HS-5 (cell line): ENCODE measurements at regions not wholly inside any gene's neighbourhood (a gene's known extent, or its start where the extent isn't known, plus 50 kb on each side); places are given as distances from the start of the nearest gene placed in this dataset.
"Not testable (repeated sequence)": the region's sequence is repeated elsewhere in the genome, so short reads cannot be mapped to it uniquely, and the experiment has no call there.

ENCODE experiments used
- DNase-seq: peaks from one replicate; pipeline ENCODE4 v3.0.0-alpha.2; 2012; ENCODE audit warnings: low read depth

- no peak for DNase-seq
Observed at GRCh38 chr14:30427846-30428245, 131.1 kb upstream of the G2E3 start.

DNA sequence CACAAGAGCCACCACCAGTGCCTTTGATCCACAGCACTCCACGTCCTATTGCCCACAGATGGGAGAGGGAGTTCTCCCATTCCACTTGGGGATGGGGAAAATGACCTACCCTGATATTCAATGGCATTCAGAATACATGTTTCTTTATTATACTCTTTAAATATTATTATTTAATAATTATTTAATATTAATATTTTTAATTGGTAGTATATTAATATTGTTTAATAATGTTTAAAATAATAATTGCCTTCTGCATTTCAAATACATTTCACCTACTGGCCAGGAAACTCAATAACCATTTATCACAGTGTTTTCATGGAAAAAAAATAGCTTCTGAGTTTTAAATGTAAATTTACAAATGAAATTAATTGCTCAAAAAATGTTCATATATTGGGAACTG is 127.4 kb upstream of the G2E3 start:
- DNase-seq = no peak

DNA sequence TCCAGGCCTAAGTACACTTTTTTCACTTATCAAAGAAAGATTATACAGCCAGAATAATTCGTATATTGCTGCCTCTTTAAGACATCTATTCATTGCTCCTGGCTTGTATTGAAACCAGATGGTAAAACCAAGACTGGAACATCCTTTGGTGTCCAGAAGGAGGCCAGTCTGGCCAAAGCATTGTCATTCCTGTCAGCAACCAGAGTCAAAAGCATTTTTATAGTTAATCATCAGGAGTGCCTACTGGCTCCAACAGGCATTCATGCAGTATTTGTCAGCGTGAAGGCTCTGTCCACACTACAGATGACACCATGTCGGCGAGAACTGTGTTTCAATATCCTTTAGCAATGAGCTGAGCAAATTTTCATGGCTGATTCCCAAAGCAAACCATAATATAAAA is 118.0 kb upstream of the G2E3 start:
- DNase-seq = peak; percentile 22

DNA sequence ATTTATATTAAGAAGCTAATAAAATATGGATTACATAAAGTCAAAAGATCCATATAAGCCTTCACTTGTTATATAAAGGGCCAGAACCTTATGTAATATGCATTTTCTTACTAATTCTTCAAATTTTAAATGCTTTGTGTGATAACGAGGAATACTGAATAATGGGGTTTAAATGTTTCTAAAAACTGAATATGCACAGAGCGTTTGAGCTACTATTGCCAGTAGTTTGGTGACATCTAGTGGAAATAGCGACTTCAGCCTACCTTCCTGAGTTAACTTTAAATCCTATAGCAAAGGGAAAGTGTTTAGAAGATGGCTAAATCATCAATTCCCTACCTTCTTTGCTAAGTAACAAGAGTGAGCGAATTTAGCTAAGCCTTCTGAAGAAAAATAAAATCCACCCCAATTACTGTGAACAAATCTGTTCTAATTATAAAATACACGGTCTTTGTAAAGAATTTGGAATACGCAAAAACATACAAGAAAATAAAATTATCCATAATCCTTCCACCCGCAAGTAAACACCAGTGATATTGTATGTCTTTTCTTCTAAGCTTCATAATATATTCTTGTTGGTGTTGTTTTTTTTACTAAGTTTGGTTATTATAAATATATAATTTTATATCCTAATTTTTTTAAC is 115.5 kb upstream of the G2E3 start:
- DNase-seq = peak; percentile 8

- DNase-seq = no peak
Observed at GRCh38 chr14:30444451-30444850, 114.5 kb upstream of the G2E3 start.

DNA sequence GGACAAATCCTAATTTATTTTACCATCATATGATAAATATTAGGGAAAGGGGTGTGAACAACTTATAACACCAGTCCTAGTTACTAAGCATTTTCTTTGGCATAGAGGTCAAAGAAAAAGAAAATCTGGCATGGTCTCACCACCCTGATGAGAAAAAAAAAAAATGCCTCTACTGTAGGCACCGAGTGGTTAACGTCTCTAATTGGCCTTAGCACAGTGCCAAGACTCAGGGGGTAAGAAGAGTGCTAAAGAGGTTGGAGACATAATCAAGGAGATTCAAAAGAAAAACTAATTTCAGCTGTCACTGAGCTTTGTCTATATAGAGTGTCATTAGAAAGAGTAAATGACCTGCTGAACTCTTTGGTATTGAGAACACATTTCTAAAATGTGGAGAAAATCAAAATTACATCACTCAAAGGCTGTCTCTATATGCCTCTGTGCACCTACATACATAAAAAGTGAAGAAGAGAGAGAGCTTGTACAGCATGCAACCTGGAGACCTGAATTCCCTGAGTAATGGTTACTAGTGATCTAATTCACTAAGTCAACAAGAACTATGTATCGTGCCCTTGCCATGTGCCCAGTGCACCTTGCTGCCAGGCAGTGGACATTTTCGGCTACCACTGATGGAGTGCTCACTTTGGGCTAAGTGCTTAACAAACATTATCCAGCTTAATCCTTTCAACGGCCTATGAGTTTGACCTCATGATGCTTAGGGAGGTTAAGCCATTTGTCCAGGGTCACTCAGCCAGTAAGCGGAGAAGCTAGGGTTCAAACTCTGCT is 113.8 kb upstream of the G2E3 start:
- DNase-seq = no peak

GRCh38 chr14:30445852-30446251 is 113.1 kb upstream of the G2E3 start:
- DNase-seq = no peak

DNA sequence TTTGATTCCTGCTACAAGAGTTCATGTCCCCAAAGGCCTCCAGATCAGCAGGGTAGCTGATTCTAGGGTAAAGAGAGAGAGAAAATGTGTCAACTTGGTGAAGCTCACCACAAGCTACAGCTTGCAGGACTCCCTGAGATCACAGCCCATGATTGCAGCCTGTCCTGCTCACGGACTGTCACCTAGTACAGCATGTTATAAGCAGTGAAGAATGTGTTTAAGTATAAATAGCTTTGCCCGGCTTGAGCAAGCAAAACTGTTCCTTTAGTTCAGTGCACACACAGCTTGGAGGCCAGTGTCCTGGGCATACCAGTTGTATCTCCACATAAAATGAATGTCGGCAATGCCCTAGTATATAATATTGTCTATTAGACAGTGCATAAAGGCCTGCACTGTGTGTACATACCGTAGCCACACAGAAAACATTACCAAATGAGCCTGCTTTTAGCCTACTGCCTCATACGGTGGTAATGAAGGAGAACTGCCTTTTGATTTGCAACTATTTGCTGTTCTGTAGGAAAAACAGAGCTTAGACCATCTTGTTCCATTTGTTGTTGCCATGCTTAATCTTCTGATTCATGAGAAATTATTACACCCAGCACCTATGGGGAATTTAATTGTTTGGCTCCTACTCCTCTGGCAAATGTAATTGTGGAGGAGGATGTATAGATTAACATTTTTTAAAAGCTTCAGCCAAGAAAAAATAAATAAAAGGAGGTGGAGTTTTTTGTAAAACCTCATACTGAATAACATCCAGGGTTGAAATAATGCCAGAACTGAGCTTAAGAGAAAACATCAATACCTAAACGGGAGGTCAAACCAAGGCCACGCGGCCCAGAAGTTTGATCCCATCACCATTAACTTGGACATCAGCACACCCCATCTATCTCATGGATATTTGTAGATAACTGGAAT is 108.1 kb upstream of the G2E3 start:
- DNase-seq = no peak

- DNase-seq = no peak
Observed at GRCh38 chr14:30456296-30456695, 102.7 kb upstream of the G2E3 start.

DNA sequence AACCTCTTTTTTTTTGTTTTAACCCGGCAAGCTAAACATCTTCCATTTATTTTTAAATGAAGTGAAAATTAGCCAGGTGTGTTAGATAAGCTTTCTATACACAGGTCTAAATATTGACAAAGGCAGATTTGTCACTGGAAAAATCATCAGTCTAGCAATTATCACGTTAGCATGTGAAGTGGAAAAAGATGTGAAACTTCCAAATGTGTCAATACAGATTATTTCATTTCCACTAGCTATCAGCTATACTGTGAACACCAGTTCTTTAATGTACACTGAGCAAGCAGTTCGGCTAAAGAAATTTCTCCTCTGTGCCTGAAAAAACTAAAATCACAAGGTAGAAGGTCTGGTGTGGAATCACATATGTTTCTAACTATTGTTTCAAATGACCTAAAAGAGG is 96.6 kb upstream of the G2E3 start:
- DNase-seq = no peak

- DNase-seq = no peak
Observed at GRCh38 chr14:30464481-30464880, 94.5 kb upstream of the G2E3 start.

- no peak for DNase-seq
Observed at GRCh38 chr14:30468354-30468753, 90.6 kb upstream of the G2E3 start.

GRCh38 chr14:30471980-30472379 is 87.0 kb upstream of the G2E3 start:
- DNase-seq = no peak

- not testable (repeated sequence) for DNase-seq
Observed at GRCh38 chr14:30473846-30474696, 84.9 kb upstream of the G2E3 start.

- no peak for DNase-seq
Observed at GRCh38 chr14:30482276-30482675, 76.7 kb upstream of the G2E3 start.

DNA sequence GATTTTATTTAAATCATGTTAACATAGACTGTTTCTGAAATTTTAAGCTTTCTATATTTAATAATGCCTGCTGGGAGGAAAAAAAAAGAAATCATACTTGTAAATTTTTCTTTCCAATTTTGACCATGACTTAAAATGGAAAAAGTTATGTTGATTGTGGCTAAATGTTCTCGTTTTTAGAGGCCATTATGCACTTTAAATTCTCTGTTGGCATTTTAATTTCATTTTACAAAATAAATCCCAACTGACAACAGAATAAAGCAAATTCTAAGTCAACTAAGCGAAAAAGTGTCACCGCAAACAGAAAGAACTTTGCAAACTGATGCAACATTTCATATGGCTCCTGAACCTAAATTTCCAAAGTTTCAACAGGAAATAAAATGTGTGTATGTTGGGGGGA is 74.8 kb upstream of the G2E3 start:
- no peak for DNase-seq

DNA sequence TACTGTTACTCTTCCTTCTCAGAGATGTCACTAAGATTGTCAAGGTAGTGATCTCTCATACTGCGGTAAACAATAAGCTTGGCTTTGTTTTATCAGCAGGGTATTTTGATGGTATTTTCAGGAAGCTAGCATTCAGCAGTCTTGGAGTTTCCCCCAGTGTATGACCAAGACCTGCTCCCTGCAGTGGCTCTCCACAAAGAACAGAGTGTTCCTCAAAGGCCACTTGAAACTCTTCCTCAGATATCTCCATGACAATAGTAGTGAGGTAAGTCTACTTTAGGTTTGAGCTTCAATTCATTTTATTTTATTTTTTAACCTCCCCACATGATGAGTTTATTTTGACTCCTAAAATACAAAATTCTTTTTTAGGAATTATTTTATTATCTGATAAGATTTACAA is 74.0 kb upstream of the G2E3 start:
- no peak for DNase-seq

DNA sequence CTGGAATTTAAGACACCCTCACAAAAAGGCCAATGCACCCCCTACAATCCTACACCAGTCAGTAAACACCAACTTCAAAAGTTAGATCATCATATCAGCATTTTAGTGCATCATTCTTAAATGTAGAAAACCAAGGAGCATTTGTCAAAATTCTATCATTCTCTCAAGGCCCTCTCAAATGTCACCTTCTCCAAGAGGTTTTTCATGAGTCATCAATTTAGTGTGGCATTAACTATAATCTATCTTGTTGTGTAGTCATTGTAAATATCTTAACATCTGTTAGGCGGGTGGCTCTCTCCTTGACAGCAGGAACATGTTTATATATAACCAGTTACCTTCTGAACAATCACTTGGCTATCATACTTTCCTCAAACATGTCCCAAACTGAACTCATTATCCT is 62.1 kb upstream of the G2E3 start:
- DNase-seq = no peak

- DNase-seq = no peak
Observed at GRCh38 chr14:30499358-30499757, 59.6 kb upstream of the G2E3 start.

GRCh38 chr14:30500222-30500621 is 58.7 kb upstream of the G2E3 start:
- DNase-seq = no peak

GRCh38 chr14:30507209-30507608 is 51.7 kb upstream of the G2E3 start:
- no peak for DNase-seq
